Stimulated activated CD4-positive, alpha-beta T cell treated with anti-CD3 and anti-CD28 coated beads, Interleukin-12 subunit alpha, Interleukin-12 subunit beta, amount 100 ng/mL, for 48 hours (primary cell): ENCODE measurements at regions not wholly inside any gene's neighbourhood (a gene's known extent, or its start where the extent isn't known, plus 50 kb on each side); places are given as distances from the start of the nearest gene placed in this dataset.
"Not testable (repeated sequence)": the region's sequence is repeated elsewhere in the genome, so short reads cannot be mapped to it uniquely, and the experiment has no call there.

ENCODE experiments used
- DNase-seq, 3 donors: peaks; one replicate each; pipeline ENCODE4 v3.0.0-alpha.2; 2020; ENCODE audit warnings: low read depth in 2 of 3, low spot score in 1 of 3

DNA sequence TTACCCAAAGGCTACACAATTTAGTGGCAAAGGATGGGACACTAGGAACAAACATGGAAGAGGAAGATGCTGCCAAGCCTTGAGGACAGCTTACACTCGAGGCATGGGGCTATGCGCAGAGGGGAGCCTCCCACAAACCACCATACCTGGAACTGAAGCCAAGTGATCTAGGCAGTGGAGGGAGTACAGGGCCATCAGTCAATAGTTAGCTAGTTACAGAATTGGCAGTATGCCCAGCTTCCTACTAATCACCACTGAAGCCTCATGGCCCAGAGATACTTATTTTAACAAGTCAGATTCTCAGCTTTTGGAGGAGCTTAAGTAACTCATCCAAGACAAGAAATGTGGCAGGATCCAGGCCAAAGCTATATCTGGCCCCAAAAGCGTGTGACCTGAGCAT lies 226.6 kb upstream of the MOCS1 start:
- DNase-seq, result no peak

- DNase-seq, result no peak
Observed at GRCh38 chr6:40159865-40160264, 225.6 kb upstream of the MOCS1 start.

DNA sequence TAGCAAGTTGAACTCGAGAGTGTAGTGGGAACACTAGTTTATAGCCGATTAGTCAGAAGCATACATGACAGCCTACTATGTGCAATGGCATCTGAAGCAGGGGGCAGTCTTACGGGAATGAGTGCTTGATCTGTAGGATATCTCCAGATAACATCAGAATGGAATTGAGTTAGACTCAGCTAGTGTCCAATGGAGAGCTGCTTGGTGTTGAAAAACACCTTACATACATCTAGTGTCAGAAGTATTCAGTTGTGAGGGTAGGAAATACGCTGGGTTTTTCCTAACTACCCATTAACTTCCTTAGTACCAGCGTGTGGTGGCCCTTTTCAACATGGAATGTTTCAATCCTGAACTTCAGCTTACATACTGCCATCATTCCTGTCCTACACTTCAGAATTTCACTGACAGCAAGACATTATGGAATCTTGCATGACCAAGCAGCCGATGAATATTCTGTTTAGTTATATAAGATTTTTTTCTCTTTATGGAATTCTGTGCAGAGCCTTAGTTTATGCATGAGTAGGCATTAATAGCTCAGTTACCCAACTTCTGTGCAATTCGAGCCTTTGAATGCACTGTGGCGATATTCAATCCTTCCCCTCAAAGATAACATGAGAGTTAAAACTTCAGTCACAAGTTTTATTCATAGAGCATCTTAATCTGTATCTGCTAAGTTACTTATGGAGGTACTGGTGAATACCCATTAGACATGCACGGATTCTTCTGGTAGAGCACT lies 218.6 kb upstream of the MOCS1 start:
- no peak for DNase-seq

DNA sequence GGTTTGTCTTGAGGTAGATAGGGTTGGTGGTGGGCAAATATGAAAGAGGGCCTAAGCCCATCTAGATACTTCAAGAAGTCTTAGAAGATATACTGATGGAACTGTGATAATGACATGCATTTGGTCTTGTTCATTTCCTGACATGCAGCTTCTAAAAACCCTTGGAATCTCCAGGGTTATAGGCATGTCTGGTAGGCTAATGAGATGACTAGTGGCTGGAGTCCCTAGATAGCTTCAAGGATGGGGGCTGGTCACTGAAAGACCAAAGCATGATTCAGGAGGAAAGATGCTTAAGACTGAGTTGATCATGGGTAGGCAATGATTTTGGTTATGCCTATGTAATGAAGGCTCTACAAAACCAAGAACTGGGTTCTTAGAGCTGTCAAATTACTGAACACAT lies 217.9 kb upstream of the MOCS1 start:
- DNase-seq, result no peak

GRCh38 chr6:40148882-40149573 lies 214.8 kb upstream of the MOCS1 start:
- no peak for DNase-seq

GRCh38 chr6:40146902-40147301 lies 212.6 kb upstream of the MOCS1 start:
- no peak for DNase-seq

- no peak for DNase-seq
Observed at GRCh38 chr6:40139447-40139846, 205.2 kb upstream of the MOCS1 start.

DNA sequence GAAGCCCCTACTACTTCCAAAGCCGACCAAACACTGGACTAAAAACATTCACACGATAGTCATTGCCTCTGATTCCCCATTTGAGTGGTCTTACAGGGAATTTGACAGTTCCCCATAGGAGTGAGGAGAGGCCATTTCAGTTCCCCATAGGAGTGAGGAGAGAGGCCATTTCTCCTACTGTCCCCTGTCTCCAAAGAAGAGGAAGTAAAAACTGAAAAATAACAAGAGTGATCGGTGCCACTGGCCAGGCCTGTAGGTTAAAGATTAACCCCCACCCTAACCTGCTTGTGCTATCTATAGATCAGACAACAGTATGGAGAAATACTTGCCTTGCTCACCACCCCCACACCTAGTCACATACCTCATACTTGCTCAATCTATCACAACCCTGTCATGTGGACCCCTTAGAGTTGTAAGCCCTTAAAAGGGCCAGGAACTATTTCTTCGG lies 204.0 kb upstream of the MOCS1 start:
- no peak for DNase-seq

GRCh38 chr6:40135491-40136072 lies 201.3 kb upstream of the MOCS1 start:
- no peak for DNase-seq

DNA sequence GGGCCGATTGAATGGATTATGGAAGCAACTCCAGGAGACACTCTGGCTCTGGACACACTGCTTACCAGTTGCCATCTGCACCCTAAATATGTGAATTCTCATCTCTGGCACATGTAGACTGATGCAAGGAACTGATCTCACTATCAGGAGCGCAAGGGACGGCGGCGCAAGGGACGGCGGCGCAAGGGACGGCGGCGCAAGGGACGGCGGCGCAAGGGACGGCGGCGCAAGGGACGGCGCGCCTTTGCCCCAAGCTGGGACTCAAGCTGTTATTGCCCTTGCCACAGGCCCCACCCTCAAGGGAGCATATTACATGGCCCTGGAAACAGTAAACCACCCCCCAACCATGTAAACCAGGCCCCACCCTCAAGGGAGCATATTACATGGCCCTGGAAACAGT lies 199.7 kb upstream of the MOCS1 start:
- DNase-seq, result not testable (repeated sequence)

- no peak for DNase-seq
Observed at GRCh38 chr6:40131675-40132074, 197.4 kb upstream of the MOCS1 start.

DNA sequence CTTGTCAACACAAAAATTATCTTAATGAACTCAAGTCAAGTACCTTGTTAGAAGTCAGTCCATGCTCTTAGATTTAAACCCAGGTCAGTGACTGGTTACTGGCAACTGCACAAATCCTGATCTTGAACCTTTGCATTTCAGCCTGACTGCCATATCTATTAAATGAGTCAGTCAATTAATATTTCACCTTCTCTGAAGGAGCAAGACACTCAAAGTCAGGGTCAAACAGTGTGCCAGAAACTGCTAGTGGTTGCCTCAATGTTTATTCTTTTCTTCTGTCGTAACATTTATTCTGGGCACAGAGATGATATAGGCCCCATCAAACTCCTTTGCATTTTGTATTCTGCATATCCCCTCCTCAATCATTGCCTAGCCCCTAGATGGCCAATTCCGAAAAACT lies 193.9 kb upstream of the MOCS1 start:
- no peak for DNase-seq

DNA sequence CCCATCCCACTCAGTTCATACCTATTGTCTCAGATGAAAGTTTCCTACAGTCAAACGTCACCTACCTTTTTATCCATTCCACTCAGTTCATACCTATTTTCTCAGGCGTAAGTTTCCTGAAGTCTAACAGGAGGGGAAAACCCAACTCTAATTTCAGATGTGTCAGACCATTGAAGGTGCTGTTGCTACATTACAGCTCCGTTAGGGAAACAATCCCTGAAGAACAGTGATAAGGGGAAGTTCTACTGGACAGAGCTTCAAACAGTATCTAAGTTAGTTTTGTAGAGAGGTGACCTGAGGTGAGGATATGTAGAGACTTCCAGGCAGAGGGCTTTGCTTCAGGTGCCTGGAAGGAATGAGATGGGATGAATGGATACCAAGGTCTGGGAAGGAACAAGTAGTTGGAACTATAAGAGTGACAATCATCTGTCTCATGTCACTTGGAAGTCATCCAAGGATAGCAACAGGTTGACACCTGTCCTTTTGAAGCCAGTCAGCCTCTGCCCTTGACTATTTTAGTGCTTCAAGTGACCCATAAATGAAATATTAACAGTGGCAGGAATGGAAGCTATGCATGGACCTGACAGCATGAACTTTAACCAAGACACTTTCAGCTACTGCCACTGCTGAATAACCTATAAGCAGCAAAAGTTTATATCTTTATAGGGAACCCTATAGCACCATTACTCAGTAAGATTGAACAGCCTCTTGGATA lies 191.6 kb upstream of the MOCS1 start:
- DNase-seq, result no peak

GRCh38 chr6:40124924-40125323 lies 190.7 kb upstream of the MOCS1 start:
- no peak for DNase-seq

- no peak for DNase-seq
Observed at GRCh38 chr6:40116832-40117231, 182.6 kb upstream of the MOCS1 start.

DNA sequence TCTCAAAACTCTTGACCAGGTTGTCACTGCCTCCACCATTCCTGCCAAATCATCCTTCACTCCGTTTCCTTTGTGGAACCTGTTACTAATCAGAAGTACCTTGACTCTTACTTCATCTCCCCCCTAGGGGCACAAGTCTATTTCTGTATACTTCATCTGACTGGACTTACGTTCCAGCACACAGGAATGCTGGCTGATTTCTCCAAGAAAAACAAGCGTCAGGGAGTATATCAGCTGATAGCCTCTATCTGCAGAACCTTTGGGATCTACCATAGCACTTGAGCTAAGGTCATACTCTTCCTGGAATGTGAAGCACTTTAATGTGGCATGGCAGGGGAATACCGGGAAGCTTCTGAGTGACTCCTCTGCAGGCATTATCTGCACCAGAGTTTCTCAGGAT lies 178.1 kb upstream of the MOCS1 start:
- DNase-seq, result no peak

GRCh38 chr6:40108736-40109135 lies 174.5 kb upstream of the MOCS1 start:
- no peak for DNase-seq

DNA sequence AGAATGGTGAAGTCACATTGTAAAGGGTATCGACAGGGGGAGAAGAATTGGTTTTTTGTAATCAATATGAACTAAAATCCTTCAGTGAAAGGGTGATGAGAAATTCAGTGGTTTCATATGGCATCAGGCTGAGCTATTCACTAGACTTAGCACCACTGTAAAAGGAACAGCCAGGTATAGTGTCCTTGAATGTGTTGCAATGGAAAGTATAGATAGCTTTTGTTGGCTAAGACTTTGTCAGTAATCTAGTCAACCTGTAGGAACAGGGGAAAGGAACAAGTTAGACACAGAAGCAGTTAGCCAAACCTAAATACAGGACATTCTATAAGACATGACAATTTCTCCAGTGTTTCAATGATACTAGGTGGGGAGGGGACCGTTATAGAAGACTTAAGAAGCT lies 172.6 kb upstream of the MOCS1 start:
- DNase-seq, result no peak

- DNase-seq, result no peak
Observed at GRCh38 chr6:40098774-40099173, 164.5 kb upstream of the MOCS1 start.

DNA sequence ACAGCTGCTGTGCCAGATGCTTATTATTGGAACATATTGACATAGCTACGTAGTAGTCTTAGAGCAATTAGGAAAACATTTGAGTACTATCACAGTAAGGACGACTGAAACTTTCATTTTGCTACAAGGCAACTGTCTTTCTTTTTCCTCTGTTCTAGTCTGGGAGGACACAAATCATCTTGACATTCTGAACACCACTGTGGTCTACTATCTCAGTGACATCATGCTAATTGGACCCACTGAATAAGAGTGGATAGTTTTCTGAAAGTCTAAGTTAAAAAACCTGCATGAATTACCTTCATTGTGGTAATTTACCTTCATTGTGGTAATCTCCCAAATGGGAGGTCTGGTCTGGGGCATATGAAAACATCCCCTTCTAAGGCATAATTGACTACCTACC lies 163.3 kb upstream of the MOCS1 start:
- DNase-seq, result no peak

DNA sequence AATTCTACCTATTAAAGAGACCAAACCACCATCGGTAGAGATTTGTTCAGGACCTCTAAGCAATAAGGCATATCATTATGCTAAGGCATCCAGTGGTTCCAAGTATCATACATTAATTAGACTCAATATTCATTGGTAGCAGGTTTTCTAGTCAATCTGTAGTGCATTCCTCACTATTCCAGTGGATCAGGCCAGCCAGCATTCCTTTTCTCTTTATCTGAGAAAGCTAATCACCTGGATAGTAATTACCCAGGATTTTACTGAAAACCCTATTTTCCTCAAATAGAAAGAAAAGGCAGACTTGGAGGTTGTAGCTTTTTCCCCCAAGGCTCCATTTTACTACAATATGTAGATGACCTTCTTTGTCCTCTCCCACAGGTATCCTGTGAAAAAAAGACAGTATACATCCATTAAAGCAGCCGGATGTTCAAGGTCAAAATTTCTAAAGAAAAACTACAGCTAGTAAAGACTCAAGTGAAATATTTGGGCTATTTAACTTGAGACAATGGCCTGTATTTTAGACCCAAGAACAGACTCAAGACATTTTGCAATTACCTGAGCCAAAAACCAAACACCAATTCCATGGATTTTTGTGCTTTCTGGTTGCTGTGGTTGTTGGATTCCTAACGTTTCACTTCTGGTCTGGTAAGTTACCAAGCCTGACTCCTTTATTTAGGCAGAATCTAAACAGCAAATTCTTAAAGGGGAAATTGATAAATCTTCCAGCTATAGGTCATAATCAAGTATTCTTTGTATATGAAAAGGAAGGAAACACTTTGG lies 149.1 kb upstream of the MOCS1 start:
- DNase-seq, result no peak
